ENCODE measurements at regions not wholly inside any gene's neighbourhood (a gene's known extent, or its start where the extent isn't known, plus 50 kb on each side); places are given as distances from the start of the nearest gene placed in this dataset.

GRCh38 chr12:13304924-13305323 lies 108.4 kb downstream of the EMP1 start:
- H3K4me3 ChIP-seq (ENCODE audit: low read length in 2 of 2) = no peak overlapping the region
- no peak overlapping the region for H3K27ac ChIP-seq (ENCODE audit: low read length)
- no peak overlapping the region for H3K9ac ChIP-seq (ENCODE audit: low read length in 2 of 2)
- H3K4me1 ChIP-seq (ENCODE audit: control insufficient read depth, insufficient read depth, low read length) = no peaks in the 10 kb centered on the region
- H3K36me3 ChIP-seq (ENCODE audit: control insufficient read depth in 2 of 2, insufficient read depth in 2 of 2, low read length in 2 of 2) = no peaks in the 10 kb centered on the region
- H3K9me3 ChIP-seq (ENCODE audit: control insufficient read depth in 2 of 2, low read length in 2 of 2) = no peaks in the 10 kb centered on the region
- no peaks in the 10 kb centered on the region for H3K27me3 ChIP-seq (ENCODE audit: control insufficient read depth in 1 of 2, insufficient read depth in 2 of 2, low read length in 2 of 2)

DNA sequence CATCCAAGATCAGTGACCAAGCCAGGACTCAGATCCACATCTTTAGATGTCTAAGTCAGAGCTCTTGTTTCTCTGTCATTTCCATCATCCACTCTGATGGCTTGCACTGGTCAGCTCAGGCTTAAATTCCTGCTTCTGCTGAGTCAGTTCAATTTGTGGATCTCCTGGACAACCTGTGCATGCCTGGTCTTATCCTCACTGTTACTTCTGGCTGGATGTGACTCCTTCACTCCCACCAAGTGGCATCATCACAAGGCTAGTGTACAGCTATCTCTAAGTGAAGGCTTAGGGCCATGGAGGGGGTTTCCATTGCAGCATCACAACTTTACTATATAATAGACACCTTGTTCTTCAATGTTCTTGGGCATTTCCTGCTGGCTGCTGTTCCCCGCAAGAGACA lies 102.9 kb downstream of the EMP1 start:
- H3K4me3 ChIP-seq (ENCODE audit: low read length in 2 of 2) = no peak overlapping the region
- no peaks in the 10 kb centered on the region for H3K4me1 ChIP-seq (ENCODE audit: control insufficient read depth, insufficient read depth, low read length)
- H3K9me3 ChIP-seq (ENCODE audit: control insufficient read depth in 2 of 2, low read length in 2 of 2) = no peaks in the 10 kb centered on the region
- H3K36me3 ChIP-seq (ENCODE audit: control insufficient read depth in 2 of 2, insufficient read depth in 2 of 2, low read length in 2 of 2) = no peaks in the 10 kb centered on the region
- H3K27ac ChIP-seq (ENCODE audit: low read length) = no peak overlapping the region
- no peak overlapping the region for H3K9ac ChIP-seq (ENCODE audit: low read length in 2 of 2)
- H3K27me3 ChIP-seq (ENCODE audit: control insufficient read depth in 1 of 2, insufficient read depth in 2 of 2, low read length in 2 of 2) = peaks cover 0 to 2% of the 10 kb centered on the region in 2 donors

DNA sequence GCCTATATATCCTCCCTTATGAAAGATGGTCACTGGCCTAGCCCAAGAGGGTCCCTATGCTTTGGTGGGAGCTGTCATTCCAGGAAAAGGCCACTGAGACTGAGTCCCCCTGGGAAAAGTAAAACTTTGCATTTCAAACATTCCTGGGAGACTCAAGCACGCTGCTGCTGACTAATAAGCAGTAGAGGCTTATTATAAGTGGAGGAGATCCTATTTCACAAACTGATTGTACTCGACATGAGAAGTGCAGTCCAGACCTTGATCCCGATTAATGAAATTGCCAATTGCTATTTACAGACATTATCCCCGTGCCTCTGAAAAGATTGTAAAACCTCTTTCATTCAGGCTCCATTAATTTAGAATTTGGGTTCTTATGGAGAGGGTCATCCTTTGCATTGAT lies 96.6 kb downstream of the EMP1 start:
- Histone ChIP-seq H3K4me1 (ENCODE audit: control insufficient read depth, insufficient read depth, low read length) (no peaks in the 10 kb centered on the region), H3K9ac (ENCODE audit: low read length in 2 of 2) (no peak overlapping the region), H3K36me3 (ENCODE audit: control insufficient read depth in 2 of 2, insufficient read depth in 2 of 2, low read length in 2 of 2) (no peaks in the 10 kb centered on the region), H3K27me3 (ENCODE audit: control insufficient read depth in 1 of 2, insufficient read depth in 2 of 2, low read length in 2 of 2) (no peaks in the 10 kb centered on the region), H3K9me3 (ENCODE audit: control insufficient read depth in 2 of 2, low read length in 2 of 2) (no peaks in the 10 kb centered on the region), H3K4me3 (ENCODE audit: low read length in 2 of 2) (no peak overlapping the region), H3K27ac (ENCODE audit: low read length) (no peak overlapping the region)

GRCh38 chr12:13289653-13290289 lies 93.2 kb downstream of the EMP1 start:
- Histone ChIP-seq H3K27ac (ENCODE audit: low read length) (no peak overlapping the region), H3K9me3 (ENCODE audit: control insufficient read depth in 2 of 2, low read length in 2 of 2) (no peaks in the 10 kb centered on the region), H3K4me1 (ENCODE audit: control insufficient read depth, insufficient read depth, low read length) (no peaks in the 10 kb centered on the region), H3K9ac (ENCODE audit: low read length in 2 of 2) (no peak overlapping the region), H3K4me3 (ENCODE audit: low read length in 2 of 2) (no peak overlapping the region), H3K36me3 (ENCODE audit: control insufficient read depth in 2 of 2, insufficient read depth in 2 of 2, low read length in 2 of 2) (no peaks in the 10 kb centered on the region), H3K27me3 (ENCODE audit: control insufficient read depth in 1 of 2, insufficient read depth in 2 of 2, low read length in 2 of 2) (no peaks in the 10 kb centered on the region)

DNA sequence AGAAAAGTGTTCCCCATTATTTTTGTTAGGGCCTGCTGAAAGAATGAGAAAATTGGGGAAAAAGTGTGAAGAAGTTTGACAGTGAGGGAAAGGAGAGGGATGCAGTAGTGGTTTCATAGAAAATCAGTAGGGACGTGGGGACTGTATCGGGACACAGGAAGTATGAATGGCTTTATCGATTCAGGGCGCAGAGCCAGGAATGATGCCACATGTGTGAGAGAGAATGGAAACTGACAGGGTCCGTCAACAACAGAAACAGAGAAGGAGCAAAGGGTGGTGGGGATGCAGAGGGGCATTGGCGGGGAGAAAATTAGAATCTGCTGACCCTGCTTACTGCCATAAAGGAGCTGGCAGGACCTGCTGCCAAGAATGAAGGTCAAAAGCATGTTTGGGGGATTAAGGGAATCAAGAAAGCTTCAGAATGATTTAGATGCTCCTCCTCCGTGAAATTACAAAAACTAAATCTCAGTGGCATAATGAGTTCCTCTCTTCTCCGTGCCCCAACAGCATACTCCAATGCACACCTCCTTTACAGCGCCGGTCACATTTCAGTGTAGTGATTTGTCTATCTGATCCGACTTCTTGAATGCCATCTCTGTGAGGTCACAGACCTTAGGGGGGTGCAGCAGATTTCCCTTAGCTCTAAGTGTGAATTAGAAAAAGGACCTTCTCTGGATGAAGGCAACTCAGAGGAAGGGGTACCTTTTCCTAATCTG lies 92.6 kb downstream of the EMP1 start:
- H3K9ac ChIP-seq (ENCODE audit: low read length in 2 of 2) = no peak overlapping the region
- H3K9me3 ChIP-seq (ENCODE audit: control insufficient read depth in 2 of 2, low read length in 2 of 2) = no peaks in the 10 kb centered on the region
- H3K27me3 ChIP-seq (ENCODE audit: control insufficient read depth in 1 of 2, insufficient read depth in 2 of 2, low read length in 2 of 2) = no peaks in the 10 kb centered on the region
- no peaks in the 10 kb centered on the region for H3K4me1 ChIP-seq (ENCODE audit: control insufficient read depth, insufficient read depth, low read length)
- no peak overlapping the region for H3K4me3 ChIP-seq (ENCODE audit: low read length in 2 of 2)
- H3K36me3 ChIP-seq (ENCODE audit: control insufficient read depth in 2 of 2, insufficient read depth in 2 of 2, low read length in 2 of 2) = no peaks in the 10 kb centered on the region
- H3K27ac ChIP-seq (ENCODE audit: low read length) = no peak overlapping the region

- Histone ChIP-seq H3K27ac (ENCODE audit: low read length) (no peak overlapping the region), H3K4me1 (ENCODE audit: control insufficient read depth, insufficient read depth, low read length) (no peaks in the 10 kb centered on the region), H3K9ac (ENCODE audit: low read length in 2 of 2) (no peak overlapping the region), H3K27me3 (ENCODE audit: control insufficient read depth in 1 of 2, insufficient read depth in 2 of 2, low read length in 2 of 2) (no peaks in the 10 kb centered on the region), H3K36me3 (ENCODE audit: control insufficient read depth in 2 of 2, insufficient read depth in 2 of 2, low read length in 2 of 2) (no peaks in the 10 kb centered on the region), H3K9me3 (ENCODE audit: control insufficient read depth in 2 of 2, low read length in 2 of 2) (no peaks in the 10 kb centered on the region), H3K4me3 (ENCODE audit: low read length in 2 of 2) (no peak overlapping the region)
Observed at GRCh38 chr12:13288501-13288900, 92.0 kb downstream of the EMP1 start.

DNA sequence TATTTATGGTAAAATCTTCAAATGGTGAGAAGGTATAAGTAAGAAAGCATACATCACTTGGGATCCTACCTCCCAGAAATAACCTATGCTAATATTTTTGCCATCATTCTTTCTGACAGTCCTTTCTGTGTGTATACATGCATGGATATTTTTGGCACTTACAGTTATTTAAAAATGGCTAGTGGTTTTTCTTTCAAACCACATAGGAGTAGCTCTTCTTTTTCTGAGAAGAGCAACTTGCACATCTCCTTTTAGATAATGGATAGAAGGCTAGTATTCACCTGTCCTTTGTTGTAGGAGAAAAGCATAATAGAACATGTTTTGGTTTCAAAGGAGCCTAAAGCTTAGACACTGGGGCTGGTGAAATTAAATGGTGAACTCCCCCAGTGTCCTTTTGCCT lies 87.3 kb downstream of the EMP1 start:
- no peaks in the 10 kb centered on the region for H3K9me3 ChIP-seq (ENCODE audit: control insufficient read depth in 2 of 2, low read length in 2 of 2)
- H3K27me3 ChIP-seq (ENCODE audit: control insufficient read depth in 1 of 2, insufficient read depth in 2 of 2, low read length in 2 of 2) = no peaks in the 10 kb centered on the region
- no peaks in the 10 kb centered on the region for H3K36me3 ChIP-seq (ENCODE audit: control insufficient read depth in 2 of 2, insufficient read depth in 2 of 2, low read length in 2 of 2)
- H3K4me3 ChIP-seq (ENCODE audit: low read length in 2 of 2) = no peak overlapping the region
- H3K27ac ChIP-seq (ENCODE audit: low read length) = no peak overlapping the region
- no peaks in the 10 kb centered on the region for H3K4me1 ChIP-seq (ENCODE audit: control insufficient read depth, insufficient read depth, low read length)
- no peak overlapping the region for H3K9ac ChIP-seq (ENCODE audit: low read length in 2 of 2)

DNA sequence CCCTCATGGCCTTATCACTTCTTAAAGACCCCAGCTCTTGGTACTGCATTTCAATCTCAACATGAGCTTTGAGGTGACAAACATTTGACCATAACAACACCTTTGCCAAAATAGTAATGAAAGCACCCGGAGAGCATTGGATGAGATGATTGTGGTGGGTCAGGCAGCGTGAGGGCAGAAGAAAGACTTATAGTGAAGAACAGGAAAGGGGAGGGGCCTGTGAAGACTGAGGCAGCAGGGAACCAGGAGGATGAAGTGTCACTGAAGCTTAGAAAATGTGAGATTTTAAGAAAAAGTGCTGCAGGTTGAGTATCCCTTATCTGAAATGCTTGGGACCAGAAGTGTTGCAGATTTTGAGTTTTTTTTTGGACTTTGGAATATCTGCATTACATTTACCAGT lies 86.3 kb downstream of the EMP1 start:
- no peak overlapping the region for H3K9ac ChIP-seq (ENCODE audit: low read length in 2 of 2)
- no peaks in the 10 kb centered on the region for H3K27me3 ChIP-seq (ENCODE audit: control insufficient read depth in 1 of 2, insufficient read depth in 2 of 2, low read length in 2 of 2)
- H3K9me3 ChIP-seq (ENCODE audit: control insufficient read depth in 2 of 2, low read length in 2 of 2) = no peaks in the 10 kb centered on the region
- no peak overlapping the region for H3K4me3 ChIP-seq (ENCODE audit: low read length in 2 of 2)
- H3K27ac ChIP-seq (ENCODE audit: low read length) = no peak overlapping the region
- no peaks in the 10 kb centered on the region for H3K36me3 ChIP-seq (ENCODE audit: control insufficient read depth in 2 of 2, insufficient read depth in 2 of 2, low read length in 2 of 2)
- H3K4me1 ChIP-seq (ENCODE audit: control insufficient read depth, insufficient read depth, low read length) = peaks cover 4% of the 10 kb centered on the region

GRCh38 chr12:13278249-13278787 lies 81.8 kb downstream of the EMP1 start:
- Histone ChIP-seq H3K9me3 (ENCODE audit: control insufficient read depth in 2 of 2, low read length in 2 of 2) (no peaks in the 10 kb centered on the region), H3K9ac (ENCODE audit: low read length in 2 of 2) (no peak overlapping the region), H3K4me1 (ENCODE audit: control insufficient read depth, insufficient read depth, low read length) (peaks cover 4% of the 10 kb centered on the region), H3K27ac (ENCODE audit: low read length) (no peak overlapping the region), H3K36me3 (ENCODE audit: control insufficient read depth in 2 of 2, insufficient read depth in 2 of 2, low read length in 2 of 2) (no peaks in the 10 kb centered on the region), H3K27me3 (ENCODE audit: control insufficient read depth in 1 of 2, insufficient read depth in 2 of 2, low read length in 2 of 2) (peaks cover 11 to 13% of the 10 kb centered on the region in 2 donors), H3K4me3 (ENCODE audit: low read length in 2 of 2) (peak overlapping the region in 1 of 2 donors; percentile 40)

- H3K27ac ChIP-seq (ENCODE audit: low read length) = no peak overlapping the region
- no peak overlapping the region for H3K4me3 ChIP-seq (ENCODE audit: low read length in 2 of 2)
- H3K9ac ChIP-seq (ENCODE audit: low read length in 2 of 2) = no peak overlapping the region
- no peaks in the 10 kb centered on the region for H3K36me3 ChIP-seq (ENCODE audit: control insufficient read depth in 2 of 2, insufficient read depth in 2 of 2, low read length in 2 of 2)
- H3K9me3 ChIP-seq (ENCODE audit: control insufficient read depth in 2 of 2, low read length in 2 of 2) = no peaks in the 10 kb centered on the region
- peaks cover 4% of the 10 kb centered on the region for H3K4me1 ChIP-seq (ENCODE audit: control insufficient read depth, insufficient read depth, low read length)
- peaks cover 11 to 13% of the 10 kb centered on the region in 2 donors for H3K27me3 ChIP-seq (ENCODE audit: control insufficient read depth in 1 of 2, insufficient read depth in 2 of 2, low read length in 2 of 2)
Observed at GRCh38 chr12:13277293-13277692, 80.8 kb downstream of the EMP1 start.
